Fibroblast of the conjunctiva (primary cell): ENCODE measurements at regions not wholly inside any gene's neighbourhood (a gene's known extent, or its start where the extent isn't known, plus 50 kb on each side); places are given as distances from the start of the nearest gene placed in this dataset.

Experiments used
- DNase-seq: peaks from one replicate; pipeline ENCODE4 v3.0.0-alpha.2; 2010; ENCODE audit warnings: low read depth

DNA sequence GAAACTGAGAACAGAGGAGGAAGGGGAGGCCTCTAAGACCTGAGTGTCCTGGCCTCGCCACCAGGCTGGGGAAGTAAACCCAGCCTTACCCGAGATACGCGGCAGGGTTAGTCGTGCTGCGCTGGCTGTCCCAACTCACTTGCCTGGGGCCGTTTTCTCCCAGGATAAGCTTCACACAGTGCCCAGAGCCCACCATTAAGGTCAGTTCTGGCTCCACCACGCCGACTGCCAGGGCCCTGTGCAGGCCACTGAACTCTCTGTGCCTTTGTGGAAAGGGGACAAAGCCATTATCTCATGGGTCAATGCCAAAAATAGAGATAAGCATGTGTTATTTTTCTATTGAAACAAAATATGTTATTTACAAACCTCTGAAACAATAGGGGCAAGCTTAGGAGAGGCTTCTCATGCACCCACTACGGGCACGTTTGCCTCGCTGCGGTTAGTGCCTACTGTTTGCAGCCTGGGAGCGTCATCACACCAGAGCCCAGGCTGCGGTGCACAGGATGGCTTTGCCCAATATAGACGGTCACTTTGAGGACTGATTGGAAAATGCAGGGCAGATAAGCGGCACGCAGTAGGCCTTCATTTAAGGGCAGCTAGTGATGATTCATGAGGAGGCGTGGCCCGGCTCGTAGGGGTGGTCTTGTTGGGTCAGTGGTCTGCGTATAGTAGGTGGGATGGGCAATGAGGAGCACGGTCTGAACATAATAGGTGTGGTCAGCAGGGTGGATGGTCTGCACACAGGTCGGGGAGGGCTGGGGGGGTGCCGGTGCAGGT lies 242.1 kb downstream of the GLI2 start:
- DNase-seq: no peak

DNA sequence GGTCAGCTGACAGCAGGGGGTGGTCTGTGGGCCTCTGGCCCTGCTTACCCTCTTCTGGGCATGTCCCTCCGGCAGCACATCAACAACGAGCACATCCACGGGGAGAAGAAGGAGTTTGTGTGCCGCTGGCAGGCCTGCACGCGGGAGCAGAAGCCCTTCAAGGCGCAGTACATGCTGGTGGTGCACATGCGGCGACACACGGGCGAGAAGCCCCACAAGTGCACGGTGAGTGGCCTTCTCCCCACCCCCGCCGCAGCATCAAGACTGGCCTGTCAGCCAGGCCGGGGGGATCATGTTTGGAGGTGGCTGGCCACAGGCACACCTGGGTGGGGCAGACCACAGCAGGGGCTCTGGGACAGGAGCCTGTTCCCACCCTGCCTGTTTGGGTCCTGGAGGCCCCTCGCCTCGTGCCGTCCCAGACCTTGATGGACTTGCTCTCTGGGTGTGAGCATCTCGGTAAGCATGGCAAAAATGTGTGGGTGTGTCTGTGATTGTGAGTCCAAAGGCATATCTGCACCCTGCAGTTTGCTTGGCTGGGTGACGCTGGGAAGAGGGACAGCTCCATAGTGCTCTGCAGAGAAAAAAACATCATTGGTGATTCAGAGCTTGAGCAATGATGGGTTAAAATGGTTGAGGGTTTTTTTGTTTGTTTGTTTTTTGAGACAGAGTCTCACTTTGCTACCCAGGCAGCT lies 242.8 kb downstream of the GLI2 start:
- no peak for DNase-seq

DNA sequence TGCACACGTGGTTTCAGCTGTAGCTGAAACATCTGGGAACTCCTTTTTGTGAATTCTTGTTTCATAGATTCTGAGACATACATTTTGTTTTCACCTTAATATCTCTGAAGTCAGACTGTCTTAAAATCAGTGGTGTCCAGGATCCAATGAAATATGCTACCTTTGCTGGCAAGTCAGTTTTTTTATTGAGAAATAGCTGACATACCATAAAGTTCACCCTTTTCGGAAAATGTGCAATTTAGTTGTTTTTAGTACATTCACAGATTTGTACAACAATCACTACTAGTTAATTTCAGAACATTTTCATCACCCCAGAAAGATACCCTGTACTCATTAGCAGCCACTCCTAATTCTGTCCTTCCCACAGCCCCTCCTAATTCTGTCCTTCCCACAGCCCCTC lies 243.7 kb downstream of the GLI2 start:
- DNase-seq: no peak

- DNase-seq: no peak
Observed at GRCh38 chr2:120979921-120980320, 244.3 kb downstream of the GLI2 start.

DNA sequence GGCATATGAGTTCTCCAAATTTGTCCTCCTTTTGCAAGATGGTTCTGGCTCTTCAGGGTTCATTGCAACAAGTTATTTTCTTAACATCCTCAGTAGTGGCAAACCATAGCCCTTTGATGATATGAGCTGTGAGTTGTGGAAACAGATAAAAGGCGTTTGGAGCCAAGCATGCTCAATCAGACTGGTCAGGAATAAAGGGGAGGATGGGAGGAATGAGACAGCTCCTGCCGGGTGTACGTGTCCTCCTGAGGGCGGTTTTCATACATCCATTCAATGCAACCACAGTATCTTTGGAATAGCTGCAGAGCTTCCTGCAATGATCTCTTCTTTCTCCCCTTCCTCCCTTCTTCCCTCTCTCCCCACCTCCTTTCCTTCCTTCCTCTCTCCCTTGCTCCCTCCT lies 245.8 kb downstream of the GLI2 start:
- DNase-seq: no peak

GRCh38 chr2:120982598-120982997 lies 246.9 kb downstream of the GLI2 start:
- no peak for DNase-seq

DNA sequence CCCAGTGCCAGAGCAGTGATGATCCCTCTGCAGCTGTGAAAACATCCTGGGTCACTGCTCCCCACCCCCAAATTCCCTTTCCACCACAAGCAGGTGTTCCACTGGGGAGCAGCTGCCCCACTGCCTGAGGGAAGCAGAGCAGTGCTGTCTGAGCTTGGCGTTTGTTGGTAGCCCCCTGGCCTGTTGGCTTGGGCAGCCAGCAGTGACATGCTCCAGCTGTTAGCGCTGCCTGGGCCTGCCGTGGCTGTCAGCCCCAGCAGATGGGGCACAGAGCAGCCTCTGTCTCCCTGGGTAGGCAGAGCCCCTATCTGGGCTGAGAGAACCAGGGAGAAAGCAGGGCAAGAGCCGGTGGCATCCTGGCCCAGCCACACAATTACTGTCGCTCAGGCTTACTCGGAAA lies 247.7 kb downstream of the GLI2 start:
- DNase-seq: no peak

- no peak for DNase-seq
Observed at GRCh38 chr2:120984046-120984445, 248.4 kb downstream of the GLI2 start.

DNA sequence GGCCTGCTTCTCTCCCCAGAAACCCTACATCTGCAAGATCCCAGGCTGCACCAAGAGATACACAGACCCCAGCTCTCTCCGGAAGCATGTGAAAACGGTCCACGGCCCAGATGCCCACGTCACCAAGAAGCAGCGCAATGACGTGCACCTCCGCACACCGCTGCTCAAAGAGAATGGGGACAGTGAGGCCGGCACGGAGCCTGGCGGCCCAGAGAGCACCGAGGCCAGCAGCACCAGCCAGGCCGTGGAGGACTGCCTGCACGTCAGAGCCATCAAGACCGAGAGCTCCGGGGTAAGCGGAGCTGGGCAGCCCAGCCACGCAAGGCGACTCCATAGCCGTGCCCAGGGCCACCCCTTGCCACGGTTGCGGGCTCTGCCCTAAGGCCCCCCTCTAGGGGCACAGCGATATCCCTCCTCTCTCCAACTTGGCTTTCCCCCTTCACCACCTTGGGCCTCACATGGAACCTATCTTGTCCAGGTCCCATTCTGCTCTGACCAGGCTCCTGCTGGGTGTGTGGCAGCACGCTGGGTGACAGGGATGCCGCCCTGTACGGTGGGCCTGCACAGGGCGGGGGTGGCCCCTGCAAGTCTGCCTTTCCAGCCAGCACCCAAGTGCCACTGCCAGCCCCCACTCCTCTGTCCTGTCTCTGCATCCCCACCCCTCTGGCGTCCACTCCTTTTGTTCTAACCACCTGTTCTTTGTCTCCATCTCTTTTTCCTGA lies 248.9 kb downstream of the GLI2 start:
- no peak for DNase-seq

DNA sequence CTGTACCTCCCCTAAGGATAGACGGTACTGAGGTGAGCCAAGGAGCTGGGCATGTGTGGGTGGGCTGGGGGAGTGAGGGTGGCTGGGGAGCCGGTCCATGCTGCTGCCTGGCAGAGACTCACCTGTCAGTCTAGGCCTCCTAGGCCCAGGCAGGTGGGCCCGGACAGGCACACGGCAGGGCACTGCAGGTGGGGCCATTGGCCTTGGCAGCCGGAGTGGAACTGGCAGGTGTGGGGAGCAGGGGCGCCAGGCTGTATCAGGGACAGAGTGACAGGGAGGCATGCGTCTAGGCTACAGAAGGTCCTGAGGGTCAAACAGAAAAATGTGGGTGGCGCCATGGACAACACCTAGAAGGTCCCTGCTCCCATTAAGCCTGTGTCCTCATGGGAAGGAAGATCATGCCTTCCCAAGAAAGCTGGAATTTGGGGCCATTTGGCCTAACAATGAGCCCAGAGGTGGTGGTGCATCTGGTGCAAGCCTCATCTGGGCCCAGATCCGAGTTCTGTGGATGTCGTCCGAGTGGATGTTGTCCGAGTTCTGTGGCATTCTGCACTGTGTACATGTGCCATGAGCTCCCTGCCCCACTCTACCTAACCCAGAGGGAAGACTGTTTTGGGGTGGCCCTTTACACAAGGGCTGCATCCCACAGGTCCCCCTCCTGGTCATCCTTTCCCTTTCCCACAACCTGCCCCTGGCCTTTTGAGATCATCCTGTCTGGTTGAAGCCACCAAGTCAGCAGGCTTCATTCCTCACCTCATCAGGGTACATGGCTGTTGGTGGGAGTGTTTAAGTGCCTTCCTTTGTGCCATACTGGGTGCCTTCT lies 249.7 kb downstream of the GLI2 start:
- DNase-seq: no peak

DNA sequence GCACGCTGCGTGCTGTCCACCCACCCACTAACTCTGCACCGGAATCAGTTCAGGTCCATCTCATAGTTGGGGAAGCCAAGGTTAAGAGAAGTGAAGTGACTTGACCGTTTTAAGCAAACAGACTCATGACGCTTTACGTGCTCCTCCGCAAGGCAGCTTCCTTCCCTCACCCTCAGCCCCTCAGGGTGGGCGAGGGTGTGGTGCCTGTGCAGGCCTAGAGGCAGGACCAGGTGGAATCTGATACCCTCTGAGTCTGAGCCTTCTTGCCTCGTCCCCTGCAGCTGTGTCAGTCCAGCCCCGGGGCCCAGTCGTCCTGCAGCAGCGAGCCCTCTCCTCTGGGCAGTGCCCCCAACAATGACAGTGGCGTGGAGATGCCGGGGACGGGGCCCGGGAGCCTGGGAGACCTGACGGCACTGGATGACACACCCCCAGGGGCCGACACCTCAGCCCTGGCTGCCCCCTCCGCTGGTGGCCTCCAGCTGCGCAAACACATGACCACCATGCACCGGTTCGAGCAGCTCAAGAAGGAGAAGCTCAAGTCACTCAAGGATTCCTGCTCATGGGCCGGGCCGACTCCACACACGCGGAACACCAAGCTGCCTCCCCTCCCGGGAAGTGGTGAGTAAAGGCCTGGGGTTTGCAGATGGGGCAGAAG lies 250.5 kb downstream of the GLI2 start:
- no peak for DNase-seq

DNA sequence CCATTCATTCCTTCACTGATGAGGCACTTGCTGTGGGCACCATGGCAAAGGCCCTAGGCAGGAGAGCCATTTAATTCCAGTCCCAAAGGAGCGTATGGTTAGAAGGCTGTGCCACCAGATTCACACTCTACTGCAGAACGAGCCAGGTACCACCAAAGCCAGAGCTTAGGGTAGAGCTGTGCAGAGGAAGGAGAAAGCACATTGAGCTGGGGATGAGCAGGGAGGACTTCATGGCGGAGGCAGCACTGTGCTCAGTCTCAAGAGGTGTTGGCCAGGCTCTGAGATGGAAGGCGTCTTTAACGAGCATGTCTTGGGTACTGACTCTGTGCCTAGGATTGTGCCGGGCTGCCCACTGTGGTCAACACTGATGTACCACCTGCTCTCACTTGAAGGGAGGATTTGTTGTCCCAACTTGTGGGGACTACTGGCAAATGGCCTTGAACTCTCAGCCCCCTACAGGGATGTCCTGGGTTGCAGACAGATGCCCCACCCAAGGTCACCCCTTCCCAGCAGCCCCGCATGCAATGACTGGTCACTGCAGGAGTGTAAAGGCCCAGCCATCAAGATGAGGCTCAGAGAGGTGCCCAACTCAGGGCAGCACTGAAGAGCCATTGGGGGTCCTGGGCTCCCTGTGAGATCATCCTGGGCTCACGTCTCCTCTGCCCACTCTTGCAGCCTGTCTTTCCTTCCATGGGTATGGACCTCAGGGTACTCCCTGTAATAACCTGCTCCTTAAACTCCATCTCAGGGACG lies 251.4 kb downstream of the GLI2 start:
- no peak for DNase-seq

DNA sequence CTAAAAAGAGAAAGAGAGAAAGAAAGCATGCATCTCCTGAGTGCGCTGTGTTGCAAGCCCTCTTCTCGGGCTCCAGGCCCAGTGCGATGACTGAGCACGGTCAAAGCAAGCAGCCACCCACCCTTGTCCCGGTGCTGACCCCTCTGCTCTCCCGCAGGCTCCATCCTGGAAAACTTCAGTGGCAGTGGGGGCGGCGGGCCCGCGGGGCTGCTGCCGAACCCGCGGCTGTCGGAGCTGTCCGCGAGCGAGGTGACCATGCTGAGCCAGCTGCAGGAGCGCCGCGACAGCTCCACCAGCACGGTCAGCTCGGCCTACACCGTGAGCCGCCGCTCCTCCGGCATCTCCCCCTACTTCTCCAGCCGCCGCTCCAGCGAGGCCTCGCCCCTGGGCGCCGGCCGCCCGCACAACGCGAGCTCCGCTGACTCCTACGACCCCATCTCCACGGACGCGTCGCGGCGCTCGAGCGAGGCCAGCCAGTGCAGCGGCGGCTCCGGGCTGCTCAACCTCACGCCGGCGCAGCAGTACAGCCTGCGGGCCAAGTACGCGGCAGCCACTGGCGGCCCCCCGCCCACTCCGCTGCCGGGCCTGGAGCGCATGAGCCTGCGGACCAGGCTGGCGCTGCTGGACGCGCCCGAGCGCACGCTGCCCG lies 252.5 kb downstream of the GLI2 start:
- DNase-seq: no peak

GRCh38 chr2:120988700-120989511 lies 253.2 kb downstream of the GLI2 start:
- DNase-seq: no peak

DNA sequence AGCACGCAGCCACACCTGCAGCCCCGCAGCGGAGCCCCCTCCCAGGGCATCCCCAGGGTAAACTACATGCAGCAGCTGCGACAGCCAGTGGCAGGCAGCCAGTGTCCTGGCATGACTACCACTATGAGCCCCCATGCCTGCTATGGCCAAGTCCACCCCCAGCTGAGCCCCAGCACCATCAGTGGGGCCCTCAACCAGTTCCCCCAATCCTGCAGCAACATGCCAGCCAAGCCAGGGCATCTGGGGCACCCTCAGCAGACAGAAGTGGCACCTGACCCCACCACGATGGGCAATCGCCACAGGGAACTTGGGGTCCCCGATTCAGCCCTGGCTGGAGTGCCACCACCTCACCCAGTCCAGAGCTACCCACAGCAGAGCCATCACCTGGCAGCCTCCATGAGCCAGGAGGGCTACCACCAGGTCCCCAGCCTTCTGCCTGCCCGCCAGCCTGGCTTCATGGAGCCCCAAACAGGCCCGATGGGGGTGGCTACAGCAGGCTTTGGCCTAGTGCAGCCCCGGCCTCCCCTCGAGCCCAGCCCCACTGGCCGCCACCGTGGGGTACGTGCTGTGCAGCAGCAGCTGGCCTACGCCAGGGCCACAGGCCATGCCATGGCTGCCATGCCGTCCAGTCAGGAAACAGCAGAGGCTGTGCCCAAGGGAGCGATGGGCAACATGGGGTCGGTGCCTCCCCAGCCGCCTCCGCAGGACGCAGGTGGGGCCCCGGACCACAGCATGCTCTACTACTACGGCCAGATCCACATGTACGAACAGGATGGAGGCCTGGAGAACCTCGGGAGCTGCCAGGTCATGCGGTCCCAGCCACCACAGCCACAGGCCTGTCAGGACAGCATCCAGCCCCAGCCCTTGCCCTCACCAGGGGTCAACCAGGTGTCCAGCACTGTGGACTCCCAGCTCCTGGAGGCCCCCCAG lies 254.1 kb downstream of the GLI2 start:
- no peak for DNase-seq

DNA sequence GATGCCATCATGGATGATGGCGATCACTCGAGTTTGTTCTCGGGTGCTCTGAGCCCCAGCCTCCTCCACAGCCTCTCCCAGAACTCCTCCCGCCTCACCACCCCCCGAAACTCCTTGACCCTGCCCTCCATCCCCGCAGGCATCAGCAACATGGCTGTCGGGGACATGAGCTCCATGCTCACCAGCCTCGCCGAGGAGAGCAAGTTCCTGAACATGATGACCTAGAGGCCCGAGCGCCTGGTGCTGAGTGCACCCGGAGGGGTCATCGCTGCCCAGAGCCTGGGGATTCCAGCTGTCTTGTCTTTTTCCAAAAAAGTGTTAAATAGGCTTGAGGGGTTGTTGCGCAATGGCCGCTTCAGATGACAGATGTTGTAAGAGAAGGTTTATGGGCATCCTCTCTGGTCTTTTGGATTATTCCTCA lies 254.8 kb downstream of the GLI2 start:
- no peak for DNase-seq

GRCh38 chr2:120991441-120991840 lies 255.8 kb downstream of the GLI2 start:
- no peak for DNase-seq

DNA sequence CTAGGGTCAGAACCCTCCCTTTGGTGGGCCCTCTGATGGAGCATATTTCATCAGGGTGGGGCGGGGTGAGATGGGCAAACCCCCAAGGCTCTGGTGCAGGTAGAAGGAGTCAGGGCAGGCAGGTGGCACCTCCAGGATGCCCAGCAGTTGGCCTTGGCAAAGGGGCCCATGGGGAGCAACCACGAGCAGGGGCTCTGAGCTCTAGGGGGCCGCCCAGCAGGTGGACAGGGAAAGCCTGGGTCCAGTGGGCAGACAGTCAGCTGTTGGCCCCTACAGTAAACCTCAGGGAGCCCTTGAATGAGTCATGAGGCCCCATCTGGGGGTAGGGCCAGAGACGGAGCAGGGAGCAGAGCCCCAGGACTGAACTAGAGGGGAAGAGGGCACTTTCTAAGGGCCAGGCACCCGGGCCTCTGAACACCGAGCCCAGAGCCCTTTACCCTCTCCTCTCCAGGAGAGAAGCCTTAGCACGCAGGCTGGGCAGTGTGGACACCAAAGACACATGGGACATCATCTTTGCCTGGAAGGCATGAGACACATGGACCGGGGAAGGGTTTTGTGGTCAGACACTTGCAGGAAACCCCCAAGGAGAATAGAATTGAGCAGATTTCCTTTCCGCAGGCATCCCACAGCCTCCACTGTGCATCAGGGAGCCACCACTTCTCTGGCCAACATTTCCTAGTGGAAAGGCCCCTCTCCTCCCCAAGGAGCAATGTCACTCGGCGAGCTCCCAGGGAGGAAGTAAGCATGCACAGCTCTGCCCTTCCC lies 257.3 kb downstream of the GLI2 start:
- DNase-seq: no peak
